GM19467 (cell line): ENCODE measurements at regions not wholly inside any gene's neighbourhood (a gene's known extent, or its start where the extent isn't known, plus 50 kb on each side); places are given as distances from the start of the nearest gene placed in this dataset.

Experiments
- ATAC-seq: cut with Tn5 transposase; IDR thresholded peaks from one replicate; pipeline ENCODE4 v1.9.1; 2021; ENCODE audit warnings: mild to moderate bottlenecking, moderate library complexity; ENCODE audit not compliant: unreplicated experiment

- ATAC-seq = no peak
These were observed 371.6 kb downstream of the EIPR1 start for GRCh38 chr2:3005859-3006501.

GRCh38 chr2:3001615-3002560, 375.7 kb downstream of the EIPR1 start:
- ATAC-seq = no peak

GRCh38 chr2:3000968-3001367, 376.6 kb downstream of the EIPR1 start:
- ATAC-seq = no peak

- ATAC-seq = no peak
These were observed 377.5 kb downstream of the EIPR1 start for GRCh38 chr2:3000125-3000524.

DNA sequence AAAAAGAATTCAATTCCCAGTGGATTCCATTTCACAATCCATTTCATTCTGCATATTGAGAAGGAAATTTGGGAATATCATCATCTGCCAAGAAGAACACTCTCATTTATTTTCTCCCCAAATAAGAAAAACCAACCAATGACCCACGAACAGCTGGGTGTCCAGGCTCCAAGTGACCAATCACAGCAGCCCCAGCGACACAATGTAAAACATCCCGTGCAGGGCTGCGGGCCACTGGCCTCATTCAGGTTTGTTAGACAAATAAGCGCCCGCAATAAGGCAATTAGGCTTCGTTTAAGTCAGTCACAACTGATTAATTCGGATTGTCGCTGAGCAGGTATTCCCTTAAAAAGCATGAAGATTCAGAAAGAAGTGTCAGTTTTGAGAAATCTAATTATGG, 378.6 kb downstream of the EIPR1 start:
- no peak for ATAC-seq

DNA sequence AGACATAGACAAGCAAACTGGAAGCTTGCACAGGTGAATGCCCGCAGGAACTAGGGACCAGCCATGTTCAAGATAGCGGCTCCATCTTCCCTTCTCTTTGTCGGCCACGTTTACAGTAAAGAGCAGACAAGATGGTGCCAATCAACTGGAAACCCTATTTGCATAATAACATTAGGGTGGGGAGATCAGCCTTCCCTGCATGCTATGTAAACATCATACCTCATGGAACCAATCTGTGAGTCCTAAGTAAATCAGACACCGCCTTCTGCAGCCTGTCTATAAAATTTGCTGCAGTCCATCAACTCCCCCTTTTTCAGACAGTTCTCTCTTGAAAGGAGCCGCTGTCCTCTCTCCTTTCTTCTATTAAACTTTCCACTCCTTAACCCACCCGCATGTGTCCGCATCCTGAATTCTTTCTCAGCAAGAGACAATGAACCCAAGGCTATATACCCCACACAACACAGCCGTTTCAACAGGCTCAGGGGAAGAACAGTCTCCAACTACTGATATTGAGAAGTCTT, 384.4 kb downstream of the EIPR1 start:
- no peak for ATAC-seq

DNA sequence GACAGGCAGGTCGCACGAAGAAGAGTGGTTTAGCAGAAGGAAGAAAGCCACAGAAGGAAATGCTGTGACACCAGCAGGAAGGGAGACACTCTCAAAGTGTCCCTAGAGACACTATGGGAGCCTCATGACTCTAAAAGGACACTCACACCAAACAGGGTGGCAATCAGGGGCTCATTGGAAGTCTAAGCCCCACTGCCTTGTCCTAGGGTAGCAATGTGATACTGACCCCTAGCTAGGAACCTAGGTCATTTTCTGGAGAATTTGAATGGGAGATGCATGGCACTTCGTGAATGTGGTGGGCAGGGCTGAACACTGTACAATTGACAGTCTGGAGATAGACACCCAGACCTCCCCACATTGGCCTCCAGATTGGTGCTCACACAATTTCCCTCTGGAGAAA, 385.0 kb downstream of the EIPR1 start:
- no peak for ATAC-seq

- ATAC-seq = no peak
These were observed 392.6 kb downstream of the EIPR1 start for GRCh38 chr2:2985020-2985419.

DNA sequence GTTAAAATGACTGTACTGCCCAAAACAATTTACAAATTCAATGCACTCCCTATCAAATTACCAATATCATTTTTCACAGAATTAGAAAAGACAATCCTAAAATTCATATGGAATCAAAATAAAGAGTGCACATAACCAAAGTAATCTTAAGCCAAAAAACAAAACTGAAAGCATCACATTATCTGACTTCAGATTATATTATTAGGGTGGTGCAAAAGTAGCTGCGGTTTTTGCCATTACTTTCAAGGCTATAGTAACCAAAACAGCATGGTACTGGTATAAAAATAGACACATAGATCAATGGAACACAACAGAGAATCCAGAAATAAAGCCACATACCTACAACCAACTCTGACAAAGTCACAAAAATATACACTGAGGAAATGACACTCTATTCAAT, 396.6 kb downstream of the EIPR1 start:
- ATAC-seq = no peak

GRCh38 chr2:2974982-2975381, 402.6 kb downstream of the EIPR1 start:
- ATAC-seq = no peak

DNA sequence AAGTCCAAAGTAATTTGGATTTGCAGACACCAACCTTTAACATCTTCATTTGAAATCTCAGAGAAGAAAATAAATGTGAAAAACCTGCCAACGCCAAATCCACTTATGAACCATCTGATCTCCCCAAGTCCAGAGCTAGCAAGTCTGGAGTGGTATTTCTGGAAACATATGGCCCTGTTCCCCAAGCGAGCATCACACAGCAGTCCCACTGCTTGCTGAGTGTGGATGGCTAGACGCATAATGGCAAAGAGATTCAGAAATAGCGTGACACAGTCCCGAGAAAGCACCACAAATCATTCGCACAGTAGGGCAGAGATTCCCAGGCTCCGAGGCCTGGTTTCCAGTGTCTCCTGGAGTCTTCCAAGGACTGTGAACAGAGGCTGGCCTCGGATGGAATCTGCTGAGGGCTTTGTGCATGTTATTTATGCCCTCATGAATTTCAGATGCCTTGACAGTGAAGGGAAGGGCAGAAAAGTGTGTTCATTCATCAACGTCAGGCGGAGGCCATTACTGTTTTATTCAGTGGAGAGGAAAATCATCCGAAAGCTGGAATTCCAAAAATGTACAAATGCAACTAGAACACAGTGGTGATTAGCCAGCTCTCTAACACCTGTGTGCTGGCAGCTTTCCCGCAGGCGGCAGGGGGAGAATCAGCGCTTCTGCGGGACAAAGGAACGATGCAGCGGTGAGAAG, 417.0 kb downstream of the EIPR1 start:
- no peak for ATAC-seq

DNA sequence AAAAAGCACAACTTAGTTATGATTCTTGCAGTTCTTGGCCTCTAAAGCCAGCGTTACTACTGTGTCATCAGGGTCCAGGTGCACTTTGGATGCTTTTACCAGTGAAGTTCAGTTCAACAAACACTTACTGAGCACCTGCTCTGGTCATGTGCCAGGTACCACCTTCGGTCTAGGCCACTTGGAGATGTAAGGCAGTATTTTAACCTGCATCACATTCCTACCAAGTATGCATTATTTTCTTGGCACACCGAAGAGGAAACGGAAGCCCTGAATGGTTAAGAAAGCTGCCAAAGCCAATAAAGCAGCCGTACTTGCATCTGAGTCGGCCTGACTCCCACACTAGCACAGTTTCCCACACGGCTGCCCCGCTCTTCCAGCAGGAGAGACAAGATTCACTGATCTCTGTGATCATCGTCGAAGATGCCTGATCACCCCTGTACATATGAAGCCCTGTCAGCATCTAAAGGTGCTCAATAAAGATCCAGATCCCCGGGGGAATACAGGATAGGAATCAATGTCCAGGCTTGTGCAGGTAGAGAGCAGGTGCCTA, 427.1 kb downstream of the EIPR1 start:
- ATAC-seq = no peak

DNA sequence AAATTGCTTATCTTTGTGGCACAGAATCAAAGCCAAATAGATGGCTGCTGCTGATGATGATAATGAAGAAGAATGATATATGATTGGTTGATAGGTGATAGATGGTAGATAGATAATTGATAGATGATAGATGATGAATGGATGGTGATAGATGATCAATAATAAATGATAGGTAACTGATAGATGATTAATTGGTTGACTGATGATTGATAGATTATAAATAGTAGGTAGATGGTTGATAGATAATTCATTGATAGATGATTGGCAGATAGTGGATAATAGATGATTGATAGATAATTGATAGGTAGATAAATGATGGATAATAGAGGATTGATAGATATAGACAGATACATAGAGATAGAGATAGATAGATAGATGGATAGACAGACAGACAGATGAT, 430.2 kb downstream of the EIPR1 start:
- no peak for ATAC-seq

- ATAC-seq = no peak
These were observed 434.7 kb downstream of the EIPR1 start for GRCh38 chr2:2942906-2943305.

DNA sequence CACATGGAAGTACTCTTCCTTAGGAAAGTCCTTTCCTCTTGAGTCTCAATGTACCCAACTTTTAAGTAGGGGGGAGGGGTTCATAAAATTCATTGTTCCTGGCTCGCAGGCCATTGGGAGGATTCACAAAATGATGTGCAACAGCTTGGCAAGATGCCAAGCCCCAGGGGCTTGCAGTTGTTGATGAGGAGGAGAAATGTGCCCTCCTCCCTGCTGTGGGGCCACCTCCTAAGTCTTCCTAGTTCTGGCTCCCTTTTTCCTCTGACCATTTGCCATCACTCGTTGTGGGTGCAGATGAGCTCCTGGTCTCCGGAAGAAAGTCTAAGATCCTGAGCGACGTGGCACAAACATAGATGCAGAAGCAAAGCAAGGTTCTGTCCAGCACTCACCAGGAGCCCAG, 435.4 kb downstream of the EIPR1 start:
- ATAC-seq = no peak

DNA sequence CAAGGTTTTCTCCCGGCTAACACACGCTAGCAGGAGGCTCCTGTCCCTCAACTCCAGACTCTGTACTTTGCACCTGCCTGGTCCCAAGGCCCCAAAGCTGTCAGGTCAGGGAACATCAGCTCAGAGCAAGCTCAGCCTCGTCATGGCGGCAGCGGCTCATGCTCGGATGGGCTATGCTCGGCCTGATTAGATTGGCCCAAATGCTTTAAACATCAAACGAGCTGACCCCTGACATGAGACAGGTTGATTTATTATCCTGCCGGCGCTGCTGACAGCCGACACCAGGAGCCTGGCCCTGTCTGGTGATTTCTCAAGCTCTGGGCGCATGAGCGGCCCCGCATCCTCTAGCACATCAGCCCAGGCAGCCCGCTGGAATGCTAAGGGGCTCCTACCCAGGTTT, 436.4 kb downstream of the EIPR1 start:
- ATAC-seq = no peak

- ATAC-seq = no peak
These were observed 436.9 kb downstream of the EIPR1 start for GRCh38 chr2:2940702-2941101.

DNA sequence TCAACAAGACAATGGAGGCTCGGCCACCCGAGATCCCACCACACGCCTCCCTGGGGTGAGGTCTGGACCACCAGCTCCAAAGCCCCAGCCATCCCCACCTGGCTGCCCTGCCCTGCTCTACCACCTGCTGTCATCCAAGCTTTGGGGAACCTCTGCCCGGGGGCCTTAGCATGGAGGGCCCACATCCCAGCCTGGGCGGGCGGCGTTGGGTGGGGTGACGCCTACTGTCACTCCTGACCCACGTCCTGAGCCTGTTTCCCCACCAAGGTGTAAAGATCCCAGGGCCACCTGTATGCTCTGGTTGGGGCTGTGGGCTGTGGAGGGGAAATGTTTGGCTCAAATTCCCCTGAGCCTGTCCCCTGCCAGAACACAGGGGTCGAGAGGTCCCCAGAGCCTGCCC, 437.6 kb downstream of the EIPR1 start:
- no peak for ATAC-seq

DNA sequence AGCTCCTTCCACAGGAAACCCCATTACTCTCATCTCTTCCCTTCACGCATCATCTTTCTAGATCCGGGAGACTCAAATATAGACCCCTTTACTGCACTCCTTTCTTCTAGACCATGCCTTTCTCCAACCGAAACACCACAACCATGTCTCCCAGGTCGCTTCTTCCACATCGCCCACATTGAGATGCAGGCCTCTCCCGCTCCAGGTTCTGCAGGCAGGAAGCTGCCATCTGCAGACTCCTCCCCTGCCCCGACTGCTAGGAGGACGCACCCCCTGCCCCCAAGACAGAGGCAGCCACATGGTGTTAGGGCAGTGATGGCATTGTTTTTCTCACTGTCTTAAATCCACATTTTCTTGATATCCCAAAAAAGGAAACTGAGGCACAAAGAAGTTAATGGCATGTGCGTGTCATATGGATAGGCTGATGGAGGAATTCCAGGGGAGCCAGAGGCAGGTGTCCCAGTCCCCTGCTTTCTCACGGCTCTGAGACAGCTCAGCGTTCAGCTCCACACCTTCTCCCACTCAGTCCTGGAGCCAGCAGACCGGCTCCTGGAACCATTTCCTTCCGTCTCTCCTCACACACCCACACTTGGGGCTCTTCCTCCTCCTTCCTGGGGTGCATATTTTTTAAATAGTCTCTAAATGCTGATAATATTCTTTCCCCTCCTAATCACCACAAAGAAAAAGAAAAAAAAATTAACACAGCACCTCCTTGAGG, 438.4 kb downstream of the EIPR1 start:
- ATAC-seq = no peak

GRCh38 chr2:2938481-2938880, 439.1 kb downstream of the EIPR1 start:
- ATAC-seq = no peak
